DMS153 treated with DMSO at 0.1 percent for 48 hours (cell line): ENCODE measurements at regions not wholly inside any gene's neighbourhood (a gene's known extent, or its start where the extent isn't known, plus 50 kb on each side); places are given as distances from the start of the nearest gene placed in this dataset.
A peak's percentile ranks its signal among the peaks of the same experiment; 100 is the strongest.

Experiments
- DNase-seq: peaks from one replicate; lab custom pipeline; 2025; ENCODE audit not compliant: unreplicated experiment; lab: John Stamatoyannopoulos, UW

GRCh38 chr2:64850642-64851041, 138.6 kb upstream of the SLC1A4 start:
- no peak for DNase-seq

- no peak for DNase-seq
Measured at GRCh38 chr2:64852771-64853241, 136.4 kb upstream of the SLC1A4 start.

GRCh38 chr2:64853306-64853705, 135.9 kb upstream of the SLC1A4 start:
- DNase-seq = no peak

GRCh38 chr2:64853894-64854293, 135.3 kb upstream of the SLC1A4 start:
- DNase-seq = no peak

- DNase-seq = no peak
Measured at GRCh38 chr2:64854773-64855237, 134.4 kb upstream of the SLC1A4 start.

GRCh38 chr2:64857581-64858471, 131.4 kb upstream of the SLC1A4 start:
- peak; percentile 19 for DNase-seq

GRCh38 chr2:64858541-64859311, 130.5 kb upstream of the SLC1A4 start:
- no peak for DNase-seq

- DNase-seq = peak; percentile 59
Measured at GRCh38 chr2:64859312-64860212, 129.6 kb upstream of the SLC1A4 start.

GRCh38 chr2:64860276-64860885, 128.8 kb upstream of the SLC1A4 start:
- DNase-seq = no peak

GRCh38 chr2:64860936-64861335, 128.3 kb upstream of the SLC1A4 start:
- no peak for DNase-seq

GRCh38 chr2:64861452-64862397, 127.5 kb upstream of the SLC1A4 start:
- peak; percentile 16 for DNase-seq

GRCh38 chr2:64862623-64863022, 126.6 kb upstream of the SLC1A4 start:
- DNase-seq = no peak

- DNase-seq = no peak
Measured at GRCh38 chr2:64863097-64863820, 125.9 kb upstream of the SLC1A4 start.

- peak; percentile 35 for DNase-seq
Measured at GRCh38 chr2:64865073-64865830, 123.9 kb upstream of the SLC1A4 start.

- no peak for DNase-seq
Measured at GRCh38 chr2:64865831-64866345, 123.3 kb upstream of the SLC1A4 start.

GRCh38 chr2:64866797-64867196, 122.4 kb upstream of the SLC1A4 start:
- no peak for DNase-seq

GRCh38 chr2:64867253-64867996, 121.8 kb upstream of the SLC1A4 start:
- DNase-seq = no peak
